ENCODE measurements at regions not wholly inside any gene's neighbourhood (a gene's known extent, or its start where the extent isn't known, plus 50 kb on each side); places are given as distances from the start of the nearest gene placed in this dataset.

DNA sequence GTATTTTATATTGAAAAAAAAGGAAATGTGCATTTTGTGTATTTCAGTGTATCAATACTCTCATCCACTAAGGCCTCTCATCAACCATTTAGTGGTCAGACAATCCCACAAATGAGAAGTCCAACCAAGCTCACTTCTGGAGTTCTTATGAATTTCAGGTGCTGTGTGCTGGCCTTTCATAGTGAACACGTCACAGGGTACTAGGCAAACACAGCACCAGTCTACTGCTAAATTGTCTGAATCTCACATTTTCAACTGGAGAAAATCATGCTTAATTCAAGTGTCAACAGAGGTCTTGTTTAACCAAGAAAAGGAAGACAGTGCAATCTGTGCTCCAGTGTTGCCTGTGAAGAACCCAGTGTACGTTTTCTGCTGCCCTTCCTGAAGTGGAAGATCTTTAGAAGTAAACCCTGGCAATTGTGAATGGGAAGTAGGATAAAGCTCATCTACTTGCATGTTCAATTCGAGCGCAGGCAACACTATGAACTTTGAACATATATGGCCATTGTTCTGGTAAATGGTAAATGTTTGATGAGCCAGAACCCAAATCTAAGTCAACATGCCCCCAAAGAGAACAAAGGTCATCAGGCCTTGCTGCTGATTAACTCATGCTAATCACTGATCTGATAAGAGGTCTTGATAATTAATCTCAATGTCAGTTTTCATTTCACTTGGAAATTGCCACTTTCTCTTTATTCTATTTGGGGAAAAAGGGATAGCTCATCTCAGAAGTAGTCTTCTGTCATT, 439.2 kb upstream of the SOX9 start:
- Histone ChIP-seq H3K27me3 (ENCODE audit: control insufficient read depth in 4 of 4, insufficient read depth in 4 of 4, low read length in 3 of 4) (no peaks in the 10 kb centered on the region), H3K9me3 (ENCODE audit: control insufficient read depth in 4 of 4, low read length in 3 of 4) (no peaks in the 10 kb centered on the region), H3K9ac (ENCODE audit: low read depth in 1 of 2, low read length in 2 of 2) (no peak overlapping the region), H3K4me1 (ENCODE audit: control insufficient read depth in 4 of 4, insufficient read depth in 4 of 4, low read length in 3 of 4) (peaks cover 0 to 9% (median 0%) of the 10 kb centered on the region in 4 donors), H3K4me3 (ENCODE audit: low read depth in 1 of 3, low read length in 3 of 3) (no peak overlapping the region), H3K36me3 (ENCODE audit: control insufficient read depth in 4 of 4, insufficient read depth in 3 of 4, low read depth in 1 of 4, low read length in 3 of 4) (no peaks in the 10 kb centered on the region), H3K27ac (ENCODE audit: low read depth in 1 of 2, low read length in 2 of 2) (no peak overlapping the region)
- 25% methylated on average over 4 of the region's 4 CpGs for WGBS
- TF ChIP-seq FOXA2 (IDR thresholded peaks at IDR 0.05) (peak; percentile 96), JUND (IDR thresholded peaks at IDR 0.05) (peak; percentile 62 to 65), RAD21 (IDR thresholded peaks at IDR 0.05) (peak; percentile 4 to 30), RXRA (IDR thresholded peaks at IDR 0.05) (peak; percentile 86 to 89), EGR1 (IDR thresholded peaks at IDR 0.05; ENCODE audit: low read depth in 2 of 2) (peak in 1 of 2 donors; percentile 13), GABPA (IDR thresholded peaks at IDR 0.05 in 1 of 2, conservative IDR thresholded peaks at IDR 0.05 in 1 of 2) (no peak), SP1 (IDR thresholded peaks at IDR 0.05) (peak; percentile 97), NR2F2 (IDR thresholded peaks at IDR 0.05) (peak; percentile 64), TAF1 (conservative IDR thresholded peaks at IDR 0.05) (peak; percentile 31), YY1 (IDR thresholded peaks at IDR 0.05) (peak; percentile 76), FOXA1 (IDR thresholded peaks at IDR 0.05) (peak; percentile 80), HNF4A (conservative IDR thresholded peaks at IDR 0.05) (peak; percentile 91 to 92), HNF4G (IDR thresholded peaks at IDR 0.05) (peak; percentile 86)
- TF ChIP-seq, protein P1, sequence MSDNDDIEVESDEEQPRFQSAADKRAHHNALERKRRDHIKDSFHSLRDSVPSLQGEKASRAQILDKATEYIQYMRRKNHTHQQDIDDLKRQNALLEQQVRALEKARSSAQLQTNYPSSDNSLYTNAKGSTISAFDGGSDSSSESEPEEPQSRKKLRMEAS (IDR thresholded peaks at IDR 0.05): peak; percentile 59
- TF ChIP-seq, protein P2, sequence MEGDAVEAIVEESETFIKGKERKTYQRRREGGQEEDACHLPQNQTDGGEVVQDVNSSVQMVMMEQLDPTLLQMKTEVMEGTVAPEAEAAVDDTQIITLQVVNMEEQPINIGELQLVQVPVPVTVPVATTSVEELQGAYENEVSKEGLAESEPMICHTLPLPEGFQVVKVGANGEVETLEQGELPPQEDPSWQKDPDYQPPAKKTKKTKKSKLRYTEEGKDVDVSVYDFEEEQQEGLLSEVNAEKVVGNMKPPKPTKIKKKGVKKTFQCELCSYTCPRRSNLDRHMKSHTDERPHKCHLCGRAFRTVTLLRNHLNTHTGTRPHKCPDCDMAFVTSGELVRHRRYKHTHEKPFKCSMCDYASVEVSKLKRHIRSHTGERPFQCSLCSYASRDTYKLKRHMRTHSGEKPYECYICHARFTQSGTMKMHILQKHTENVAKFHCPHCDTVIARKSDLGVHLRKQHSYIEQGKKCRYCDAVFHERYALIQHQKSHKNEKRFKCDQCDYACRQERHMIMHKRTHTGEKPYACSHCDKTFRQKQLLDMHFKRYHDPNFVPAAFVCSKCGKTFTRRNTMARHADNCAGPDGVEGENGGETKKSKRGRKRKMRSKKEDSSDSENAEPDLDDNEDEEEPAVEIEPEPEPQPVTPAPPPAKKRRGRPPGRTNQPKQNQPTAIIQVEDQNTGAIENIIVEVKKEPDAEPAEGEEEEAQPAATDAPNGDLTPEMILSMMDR (IDR thresholded peaks at IDR 0.05; ENCODE audit: low read depth, low read length, missing input control): no peak
- TF ChIP-seq, protein P3, sequence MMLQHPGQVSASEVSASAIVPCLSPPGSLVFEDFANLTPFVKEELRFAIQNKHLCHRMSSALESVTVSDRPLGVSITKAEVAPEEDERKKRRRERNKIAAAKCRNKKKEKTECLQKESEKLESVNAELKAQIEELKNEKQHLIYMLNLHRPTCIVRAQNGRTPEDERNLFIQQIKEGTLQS (IDR thresholded peaks at IDR 0.05): no peak
- TF ChIP-seq, protein P4, sequence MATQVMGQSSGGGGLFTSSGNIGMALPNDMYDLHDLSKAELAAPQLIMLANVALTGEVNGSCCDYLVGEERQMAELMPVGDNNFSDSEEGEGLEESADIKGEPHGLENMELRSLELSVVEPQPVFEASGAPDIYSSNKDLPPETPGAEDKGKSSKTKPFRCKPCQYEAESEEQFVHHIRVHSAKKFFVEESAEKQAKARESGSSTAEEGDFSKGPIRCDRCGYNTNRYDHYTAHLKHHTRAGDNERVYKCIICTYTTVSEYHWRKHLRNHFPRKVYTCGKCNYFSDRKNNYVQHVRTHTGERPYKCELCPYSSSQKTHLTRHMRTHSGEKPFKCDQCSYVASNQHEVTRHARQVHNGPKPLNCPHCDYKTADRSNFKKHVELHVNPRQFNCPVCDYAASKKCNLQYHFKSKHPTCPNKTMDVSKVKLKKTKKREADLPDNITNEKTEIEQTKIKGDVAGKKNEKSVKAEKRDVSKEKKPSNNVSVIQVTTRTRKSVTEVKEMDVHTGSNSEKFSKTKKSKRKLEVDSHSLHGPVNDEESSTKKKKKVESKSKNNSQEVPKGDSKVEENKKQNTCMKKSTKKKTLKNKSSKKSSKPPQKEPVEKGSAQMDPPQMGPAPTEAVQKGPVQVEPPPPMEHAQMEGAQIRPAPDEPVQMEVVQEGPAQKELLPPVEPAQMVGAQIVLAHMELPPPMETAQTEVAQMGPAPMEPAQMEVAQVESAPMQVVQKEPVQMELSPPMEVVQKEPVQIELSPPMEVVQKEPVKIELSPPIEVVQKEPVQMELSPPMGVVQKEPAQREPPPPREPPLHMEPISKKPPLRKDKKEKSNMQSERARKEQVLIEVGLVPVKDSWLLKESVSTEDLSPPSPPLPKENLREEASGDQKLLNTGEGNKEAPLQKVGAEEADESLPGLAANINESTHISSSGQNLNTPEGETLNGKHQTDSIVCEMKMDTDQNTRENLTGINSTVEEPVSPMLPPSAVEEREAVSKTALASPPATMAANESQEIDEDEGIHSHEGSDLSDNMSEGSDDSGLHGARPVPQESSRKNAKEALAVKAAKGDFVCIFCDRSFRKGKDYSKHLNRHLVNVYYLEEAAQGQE (IDR thresholded peaks at IDR 0.05): no peak
- TF ChIP-seq, protein P5, sequence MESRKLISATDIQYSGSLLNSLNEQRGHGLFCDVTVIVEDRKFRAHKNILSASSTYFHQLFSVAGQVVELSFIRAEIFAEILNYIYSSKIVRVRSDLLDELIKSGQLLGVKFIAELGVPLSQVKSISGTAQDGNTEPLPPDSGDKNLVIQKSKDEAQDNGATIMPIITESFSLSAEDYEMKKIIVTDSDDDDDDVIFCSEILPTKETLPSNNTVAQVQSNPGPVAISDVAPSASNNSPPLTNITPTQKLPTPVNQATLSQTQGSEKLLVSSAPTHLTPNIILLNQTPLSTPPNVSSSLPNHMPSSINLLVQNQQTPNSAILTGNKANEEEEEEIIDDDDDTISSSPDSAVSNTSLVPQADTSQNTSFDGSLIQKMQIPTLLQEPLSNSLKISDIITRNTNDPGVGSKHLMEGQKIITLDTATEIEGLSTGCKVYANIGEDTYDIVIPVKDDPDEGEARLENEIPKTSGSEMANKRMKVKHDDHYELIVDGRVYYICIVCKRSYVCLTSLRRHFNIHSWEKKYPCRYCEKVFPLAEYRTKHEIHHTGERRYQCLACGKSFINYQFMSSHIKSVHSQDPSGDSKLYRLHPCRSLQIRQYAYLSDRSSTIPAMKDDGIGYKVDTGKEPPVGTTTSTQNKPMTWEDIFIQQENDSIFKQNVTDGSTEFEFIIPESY (IDR thresholded peaks at IDR 0.05): peak; percentile 54
- DNase-seq (ENCODE audit: low spot score): no peak

Data from liver (tissue), 8 donors.